ENCODE measurements at regions not wholly inside any gene's neighbourhood (a gene's known extent, or its start where the extent isn't known, plus 50 kb on each side); places are given as distances from the start of the nearest gene placed in this dataset.

DNA sequence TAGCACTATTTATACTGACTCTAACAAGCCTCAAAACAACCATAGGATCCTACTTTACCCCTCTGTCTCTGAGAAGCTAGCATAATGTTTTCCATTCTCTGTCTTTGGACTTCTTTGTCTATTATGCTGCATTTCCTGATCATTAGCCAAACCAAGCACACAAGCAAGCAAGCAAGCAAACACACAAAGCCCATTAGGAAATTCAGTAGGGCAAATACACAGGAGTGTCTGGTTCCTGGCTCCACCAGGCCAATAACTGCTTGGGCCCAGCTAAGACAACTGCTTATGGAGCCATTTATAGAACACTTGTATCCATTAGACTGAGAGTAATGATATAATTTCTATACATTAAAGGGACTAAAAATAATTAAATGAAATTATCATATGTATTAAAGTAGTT lies 952.9 kb upstream of the EPHA7 start:
- H3K9me3 Mint-ChIP-seq: peaks cover 0 to 10% of the 10 kb centered on the region in 2 donors
- no peaks in the 10 kb centered on the region for H3K36me3 Mint-ChIP-seq
- ATAC-seq (no peak), DNase-seq (ENCODE audit: low spot score in 2 of 2) (no peak)
- H3K27ac Mint-ChIP-seq: no peak overlapping the region

DNA sequence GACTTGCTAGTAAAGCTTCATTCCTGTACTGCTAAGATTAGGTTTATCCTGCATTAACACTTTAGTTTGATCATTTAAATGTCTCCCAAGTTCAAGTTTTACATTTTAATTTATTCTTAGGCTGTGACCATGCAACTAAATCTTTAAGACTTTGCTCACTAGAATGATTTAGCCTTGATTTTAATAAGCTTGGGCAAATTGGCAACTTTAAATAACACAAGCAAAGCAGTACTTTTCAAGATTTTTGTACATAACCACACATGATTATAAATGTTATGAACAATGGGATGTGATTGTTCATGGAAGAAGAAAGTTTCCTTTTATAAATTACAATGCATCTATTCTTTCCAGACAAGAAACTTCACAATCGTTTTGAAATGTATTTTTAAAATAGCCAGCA lies 948.0 kb upstream of the EPHA7 start:
- Mint-ChIP-seq H3K27ac (no peak overlapping the region), H3K9me3 (peaks cover 13 to 16% of the 10 kb centered on the region in 2 donors), H3K36me3 (no peaks in the 10 kb centered on the region)
- DNase-seq (ENCODE audit: low spot score in 2 of 2) (no peak), ATAC-seq (no peak)

DNA sequence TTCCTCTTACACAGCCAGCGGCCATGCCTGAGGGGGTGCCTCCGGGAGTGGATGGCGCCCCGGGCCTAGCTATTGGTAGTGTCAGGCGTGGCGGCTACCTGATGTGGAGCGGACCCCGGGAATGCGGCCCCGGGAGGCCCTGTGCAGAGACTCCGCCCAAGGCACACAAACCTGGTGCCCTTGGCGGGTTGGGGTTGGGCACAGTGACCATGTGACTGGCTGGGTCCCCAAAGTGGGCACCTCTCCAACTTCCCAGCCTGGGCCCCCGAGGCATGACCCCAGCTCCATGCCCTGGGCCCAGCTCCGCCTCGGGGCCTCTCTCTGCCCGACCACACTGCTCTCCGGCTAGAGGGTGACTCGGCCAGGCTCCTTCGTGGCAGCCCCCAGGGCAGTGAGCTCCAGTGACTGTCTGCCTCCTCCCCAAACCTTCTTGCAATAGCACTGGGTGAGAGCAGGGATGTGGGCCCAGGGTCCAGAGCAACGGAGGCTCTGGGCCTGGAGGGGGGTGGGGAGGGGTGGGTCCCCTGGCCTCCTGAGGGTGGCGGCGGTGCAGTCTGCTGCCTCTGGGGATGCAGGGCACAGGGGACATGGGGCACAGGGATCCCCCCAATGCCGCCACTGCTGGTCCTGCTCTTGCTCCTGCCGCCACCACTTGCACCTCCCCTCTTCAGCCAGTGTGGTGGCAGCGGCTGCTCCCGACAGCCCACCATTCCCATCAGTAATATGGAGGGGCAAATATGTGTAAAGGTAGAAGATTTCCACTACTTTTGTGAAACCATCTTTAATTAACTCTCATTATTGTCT lies 942.9 kb upstream of the EPHA7 start:
- DNase-seq (ENCODE audit: low spot score in 2 of 2): peak in 1 of 2 donors; percentile 48
- no peak for ATAC-seq
- H3K36me3 Mint-ChIP-seq: no peaks in the 10 kb centered on the region
- H3K27ac Mint-ChIP-seq: no peak overlapping the region
- H3K9me3 Mint-ChIP-seq: peaks cover 9 to 13% of the 10 kb centered on the region in 2 donors

DNA sequence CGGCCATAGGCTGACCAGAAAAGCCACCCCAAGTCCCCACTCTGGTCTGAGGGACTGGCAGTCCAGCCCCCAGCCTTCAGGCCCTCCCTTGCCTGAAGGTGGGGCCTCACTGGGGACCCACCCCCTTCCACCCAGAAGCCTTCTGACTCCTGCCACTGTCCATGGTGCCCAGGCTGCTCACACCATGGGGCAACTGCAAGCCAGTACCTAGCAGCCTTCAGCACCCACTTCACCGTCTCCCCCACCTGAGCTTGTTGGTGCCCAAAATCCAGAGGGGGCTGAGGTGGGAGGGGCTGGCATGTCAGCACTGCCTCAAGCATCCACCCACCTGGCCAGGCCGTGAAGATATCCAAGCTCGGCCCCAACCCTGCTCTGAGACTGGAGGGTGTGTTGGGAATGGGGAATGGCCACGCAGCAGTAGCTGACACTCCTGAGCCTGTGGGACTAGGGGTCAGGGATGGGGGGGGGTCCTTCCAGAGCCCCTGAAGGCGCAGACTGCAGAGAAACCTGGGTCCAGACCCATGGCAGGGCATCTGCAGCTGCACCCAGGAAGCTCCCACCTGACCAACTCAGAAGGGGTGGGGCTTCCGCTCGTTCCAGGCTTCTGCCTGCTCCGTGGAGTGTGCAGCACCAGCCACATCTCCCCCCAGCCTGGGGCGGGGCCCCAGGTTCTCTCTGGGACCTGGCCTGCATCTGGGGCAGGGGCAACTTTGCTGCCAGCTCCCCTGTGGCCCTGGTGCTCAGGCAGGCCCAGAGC lies 942.1 kb upstream of the EPHA7 start:
- ATAC-seq: no peak
- Mint-ChIP-seq H3K27ac (no peak overlapping the region), H3K9me3 (peaks cover 9 to 13% of the 10 kb centered on the region in 2 donors), H3K36me3 (no peaks in the 10 kb centered on the region)
- DNase-seq (ENCODE audit: low spot score in 2 of 2): no peak

DNA sequence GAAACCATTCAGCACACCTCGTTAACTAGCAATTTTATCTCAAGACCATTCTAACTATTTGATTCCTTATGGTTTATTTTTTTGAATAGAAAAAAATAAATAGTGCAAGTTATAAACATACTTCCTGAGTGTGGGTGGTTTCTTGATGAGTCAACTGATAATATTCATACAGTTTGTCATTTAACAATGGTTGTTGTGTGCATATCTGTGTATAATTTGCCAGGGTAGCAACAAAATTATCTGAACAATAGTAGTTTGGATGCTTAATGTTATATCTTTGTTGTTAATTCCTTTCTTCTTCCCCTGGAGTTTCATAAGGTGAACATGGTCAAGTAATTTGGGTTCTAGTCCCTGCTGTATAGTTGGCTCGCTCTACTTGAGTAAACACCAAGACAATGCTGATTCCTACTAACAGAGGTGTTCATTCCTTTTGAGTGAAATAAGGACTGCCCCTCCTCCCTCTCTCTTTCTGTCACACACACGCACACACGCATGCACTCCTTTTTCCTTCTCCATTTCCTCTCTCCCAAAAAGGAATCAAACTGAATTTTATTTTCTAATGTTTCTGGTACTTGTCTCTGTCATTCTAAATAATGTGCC lies 938.1 kb upstream of the EPHA7 start:
- H3K36me3 Mint-ChIP-seq: no peaks in the 10 kb centered on the region
- no peak for DNase-seq (ENCODE audit: low spot score in 2 of 2)
- H3K27ac Mint-ChIP-seq: no peak overlapping the region
- H3K9me3 Mint-ChIP-seq: peaks cover 3 to 11% of the 10 kb centered on the region in 2 donors
- no peak for ATAC-seq

DNA sequence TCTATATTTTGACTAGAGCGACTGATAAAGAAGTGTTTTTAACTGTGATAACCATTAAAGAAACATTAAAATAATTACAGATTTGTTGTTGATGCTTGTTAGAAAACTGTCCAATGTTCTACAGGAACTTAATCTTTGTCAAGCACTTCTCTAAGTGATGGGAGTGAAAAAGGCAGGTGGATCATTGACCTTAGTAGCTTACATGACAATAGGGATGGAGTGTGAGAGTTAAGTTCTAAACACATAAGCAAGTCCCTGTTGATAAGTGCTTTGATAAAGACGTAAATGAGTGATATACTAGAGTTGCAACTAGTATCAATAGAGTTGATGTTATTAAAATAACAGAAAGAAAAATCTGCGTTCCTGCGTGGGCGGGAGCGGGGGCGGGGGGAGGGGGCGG lies 931.5 kb upstream of the EPHA7 start:
- Mint-ChIP-seq H3K27ac (no peak overlapping the region), H3K36me3 (no peaks in the 10 kb centered on the region), H3K9me3 (peaks cover 10 to 21% of the 10 kb centered on the region in 2 donors)
- DNase-seq (ENCODE audit: low spot score in 2 of 2): no peak
- no peak for ATAC-seq

DNA sequence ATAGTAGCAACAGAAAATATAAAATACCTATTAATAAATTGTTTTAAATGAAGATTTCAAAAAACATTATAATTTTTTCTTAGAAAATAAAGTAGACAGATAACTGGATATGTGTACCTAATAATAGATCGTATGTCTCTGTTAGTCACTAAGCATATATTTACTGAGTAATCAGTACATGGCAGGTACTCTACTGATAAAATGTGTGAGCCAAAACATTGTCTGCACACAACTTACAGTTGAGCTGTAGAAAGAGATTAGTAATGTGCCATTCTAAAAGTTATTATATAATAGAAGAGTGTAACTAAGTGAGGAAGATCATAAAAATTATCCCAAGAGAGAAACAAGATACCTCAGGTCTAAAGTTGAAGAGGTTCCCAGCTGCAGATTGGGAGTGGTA lies 929.9 kb upstream of the EPHA7 start:
- Mint-ChIP-seq H3K36me3 (no peaks in the 10 kb centered on the region), H3K27ac (no peak overlapping the region), H3K9me3 (peaks cover 8 to 10% of the 10 kb centered on the region in 2 donors)
- ATAC-seq (no peak), DNase-seq (ENCODE audit: low spot score in 2 of 2) (no peak)

DNA sequence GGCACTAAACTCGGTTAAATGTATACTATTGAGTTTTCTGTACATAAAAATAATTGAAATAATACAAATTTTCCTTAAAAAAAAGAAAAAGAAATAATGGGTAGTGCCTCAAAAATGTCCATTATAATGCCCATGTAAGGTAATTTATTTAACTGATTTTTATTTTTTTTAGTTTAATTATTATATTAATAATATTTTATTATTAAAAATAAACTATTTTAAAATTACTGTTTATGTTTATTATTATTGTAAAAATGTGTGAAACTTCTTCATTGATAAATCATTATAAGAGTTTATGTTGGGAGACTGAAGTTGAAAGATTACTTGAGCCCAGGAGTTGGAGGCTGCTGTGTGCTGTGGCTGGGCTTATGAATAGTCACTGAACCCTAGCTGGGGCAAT lies 925.5 kb upstream of the EPHA7 start:
- DNase-seq (ENCODE audit: low spot score in 2 of 2): no peak
- H3K27ac Mint-ChIP-seq: no peak overlapping the region
- peaks cover 0 to 6% of the 10 kb centered on the region in 2 donors for H3K36me3 Mint-ChIP-seq
- no peak for ATAC-seq
- H3K9me3 Mint-ChIP-seq: peaks cover 12 to 15% of the 10 kb centered on the region in 2 donors

DNA sequence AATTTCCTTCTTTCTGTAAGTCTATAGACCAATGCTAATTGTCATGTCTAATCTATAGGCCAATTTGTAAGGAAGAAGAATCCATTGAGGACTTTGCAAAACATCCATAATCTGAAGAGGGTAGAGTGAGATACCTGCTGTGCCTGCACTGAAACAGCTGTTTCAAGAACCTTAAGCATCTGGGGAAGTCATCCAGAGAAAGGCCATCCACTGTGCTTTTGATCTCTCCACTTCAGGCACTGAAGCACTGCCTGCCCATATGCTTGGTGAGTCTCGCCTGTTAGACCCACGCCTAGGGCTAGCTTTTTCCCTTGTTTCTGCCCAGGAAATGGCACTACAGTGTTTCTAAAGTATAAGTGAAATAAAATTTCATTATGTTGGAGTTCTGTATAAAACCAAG lies 921.8 kb upstream of the EPHA7 start:
- no peak for DNase-seq (ENCODE audit: low spot score in 2 of 2)
- peaks cover 0 to 6% of the 10 kb centered on the region in 2 donors for H3K36me3 Mint-ChIP-seq
- no peak for ATAC-seq
- H3K9me3 Mint-ChIP-seq: peaks cover 5 to 9% of the 10 kb centered on the region in 2 donors
- no peak overlapping the region for H3K27ac Mint-ChIP-seq

DNA sequence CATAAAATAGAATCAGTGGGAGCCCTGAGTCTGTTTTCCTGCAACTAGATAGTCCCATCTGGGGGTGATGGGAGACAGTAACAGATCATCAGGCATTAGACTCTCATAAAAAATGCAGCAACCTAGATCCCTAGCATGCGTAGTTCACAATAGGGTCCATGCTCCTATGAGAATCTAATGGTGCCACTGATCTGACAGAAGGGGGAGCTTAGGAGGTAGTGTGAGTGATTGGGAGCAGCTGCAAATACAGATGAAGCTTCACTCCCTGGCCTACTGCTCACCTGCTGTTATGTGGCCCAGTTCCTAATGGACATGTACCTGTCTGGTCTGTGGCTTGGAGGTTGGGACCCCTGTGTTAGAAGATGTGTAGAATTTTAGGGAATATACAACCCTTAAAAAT lies 904.5 kb upstream of the EPHA7 start:
- Mint-ChIP-seq H3K27ac (no peak overlapping the region), H3K36me3 (peaks cover 0 to 4% of the 10 kb centered on the region in 2 donors), H3K9me3 (peaks cover 0 to 3% of the 10 kb centered on the region in 2 donors)
- ATAC-seq (no peak), DNase-seq (ENCODE audit: low spot score in 2 of 2) (no peak)

DNA sequence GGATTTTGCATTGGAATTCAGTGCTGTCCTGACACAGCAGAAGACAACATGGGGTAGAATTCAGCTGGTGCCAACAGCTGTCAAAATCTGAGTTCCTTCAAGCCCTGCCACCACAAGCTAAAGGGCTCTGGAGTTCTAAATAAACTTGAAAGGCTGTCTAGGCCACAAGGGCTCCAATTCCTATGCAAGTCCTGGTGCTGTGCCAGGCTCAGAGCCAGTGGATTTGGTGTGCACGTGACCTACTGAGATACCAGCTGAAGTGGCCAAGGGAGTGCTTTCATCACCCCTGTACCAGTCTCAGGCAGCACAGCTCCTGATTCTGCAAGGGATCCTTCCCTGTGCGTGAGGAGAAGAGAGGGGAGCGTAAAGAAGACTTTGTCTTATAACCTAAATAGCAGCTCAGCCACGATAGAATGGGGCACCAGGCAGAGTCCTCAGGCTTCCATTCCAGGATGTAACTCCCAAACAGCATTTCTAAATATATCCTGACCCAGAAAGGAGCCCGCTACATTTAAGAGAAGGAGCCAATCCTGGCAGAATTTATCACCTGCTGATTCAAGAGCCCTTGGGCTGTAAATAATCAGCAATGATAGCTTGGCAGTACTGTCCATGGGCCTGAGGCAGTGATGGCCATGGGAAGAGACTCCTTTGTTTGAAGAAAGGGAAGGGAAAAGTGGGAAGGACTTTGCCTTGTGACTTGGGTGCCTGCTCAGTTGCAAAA lies 881.2 kb upstream of the EPHA7 start:
- ATAC-seq: no peak
- Mint-ChIP-seq H3K36me3 (no peaks in the 10 kb centered on the region), H3K9me3 (peaks cover 4 to 10% of the 10 kb centered on the region in 2 donors)

DNA sequence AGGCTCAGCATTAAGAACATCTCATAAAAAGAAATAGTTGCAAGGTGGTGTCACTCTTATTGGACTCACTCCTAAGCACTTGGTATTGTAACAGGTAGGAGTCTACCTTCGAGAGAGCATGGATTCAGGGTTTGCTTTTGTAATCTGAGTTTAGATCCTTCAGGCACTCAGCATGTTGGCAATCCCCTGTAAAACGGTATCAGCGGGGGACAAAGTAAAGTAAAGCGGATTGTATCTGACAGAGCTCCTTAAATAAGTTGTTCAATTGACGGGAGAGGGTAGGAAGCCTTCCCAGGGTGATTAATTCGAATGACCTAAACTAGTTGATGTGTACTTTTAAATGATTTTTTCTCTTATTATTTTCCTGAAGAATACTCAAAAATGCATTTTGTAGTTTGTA lies 869.8 kb upstream of the EPHA7 start:
- DNase-seq (ENCODE audit: low spot score in 2 of 2) (no peak), ATAC-seq (no peak)
- H3K36me3 Mint-ChIP-seq: peaks cover 0 to 5% of the 10 kb centered on the region in 2 donors
- no peak overlapping the region for H3K27ac Mint-ChIP-seq
- H3K9me3 Mint-ChIP-seq: peaks cover 5 to 14% of the 10 kb centered on the region in 2 donors

More for the DNA sequence above, 881.2 kb upstream of the EPHA7 start:
- DNase-seq (ENCODE audit: low spot score in 2 of 2): no peak
- no peak overlapping the region for H3K27ac Mint-ChIP-seq

DNA sequence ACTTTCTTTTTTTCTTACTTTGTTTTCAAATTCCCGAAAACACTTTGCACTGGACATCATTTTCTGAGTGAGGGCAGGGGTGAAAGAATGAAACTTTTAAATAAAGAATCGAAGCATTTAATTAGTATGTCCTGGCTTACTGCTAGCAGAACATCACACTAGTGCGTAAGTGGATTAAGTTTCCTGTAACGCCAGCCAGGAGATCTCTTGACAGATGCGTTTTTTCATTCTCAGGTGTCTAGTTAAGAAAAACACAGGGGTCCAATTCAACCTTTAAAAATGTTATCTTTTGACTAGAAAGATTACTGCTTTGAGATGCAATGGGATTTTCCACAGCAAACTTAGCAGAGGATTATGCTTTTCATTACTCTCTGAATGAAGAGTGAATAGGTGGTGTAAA lies 858.8 kb upstream of the EPHA7 start:
- DNase-seq (ENCODE audit: low spot score in 2 of 2): no peak
- ATAC-seq: no peak
- Mint-ChIP-seq H3K9me3 (peaks cover 4% of the 10 kb centered on the region in 2 donors), H3K36me3 (no peaks in the 10 kb centered on the region), H3K27ac (no peak overlapping the region)

DNA sequence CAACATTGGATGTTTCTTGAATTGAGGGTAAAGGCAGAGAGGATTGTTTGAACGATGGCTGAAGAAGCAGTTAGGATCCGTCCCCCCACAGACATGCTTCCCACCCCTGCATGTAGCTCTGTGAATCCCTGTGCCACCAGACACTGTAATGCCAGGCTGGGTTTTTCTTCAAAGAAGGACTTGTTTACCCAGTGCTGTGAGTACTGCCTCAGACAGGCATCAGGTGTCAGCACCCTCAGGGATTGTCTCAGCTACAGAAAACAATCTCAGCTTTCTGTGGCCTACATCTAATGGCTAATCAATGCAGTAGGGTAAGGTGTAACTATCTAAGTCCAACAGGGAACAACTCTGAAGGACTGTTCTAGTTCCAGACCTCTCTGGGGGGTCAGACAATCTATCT lies 853.0 kb upstream of the EPHA7 start:
- Mint-ChIP-seq H3K9me3 (peaks cover 3 to 7% of the 10 kb centered on the region in 2 donors), H3K27ac (no peak overlapping the region), H3K36me3 (no peaks in the 10 kb centered on the region)
- DNase-seq (ENCODE audit: low spot score in 2 of 2) (no peak), ATAC-seq (no peak)

DNA sequence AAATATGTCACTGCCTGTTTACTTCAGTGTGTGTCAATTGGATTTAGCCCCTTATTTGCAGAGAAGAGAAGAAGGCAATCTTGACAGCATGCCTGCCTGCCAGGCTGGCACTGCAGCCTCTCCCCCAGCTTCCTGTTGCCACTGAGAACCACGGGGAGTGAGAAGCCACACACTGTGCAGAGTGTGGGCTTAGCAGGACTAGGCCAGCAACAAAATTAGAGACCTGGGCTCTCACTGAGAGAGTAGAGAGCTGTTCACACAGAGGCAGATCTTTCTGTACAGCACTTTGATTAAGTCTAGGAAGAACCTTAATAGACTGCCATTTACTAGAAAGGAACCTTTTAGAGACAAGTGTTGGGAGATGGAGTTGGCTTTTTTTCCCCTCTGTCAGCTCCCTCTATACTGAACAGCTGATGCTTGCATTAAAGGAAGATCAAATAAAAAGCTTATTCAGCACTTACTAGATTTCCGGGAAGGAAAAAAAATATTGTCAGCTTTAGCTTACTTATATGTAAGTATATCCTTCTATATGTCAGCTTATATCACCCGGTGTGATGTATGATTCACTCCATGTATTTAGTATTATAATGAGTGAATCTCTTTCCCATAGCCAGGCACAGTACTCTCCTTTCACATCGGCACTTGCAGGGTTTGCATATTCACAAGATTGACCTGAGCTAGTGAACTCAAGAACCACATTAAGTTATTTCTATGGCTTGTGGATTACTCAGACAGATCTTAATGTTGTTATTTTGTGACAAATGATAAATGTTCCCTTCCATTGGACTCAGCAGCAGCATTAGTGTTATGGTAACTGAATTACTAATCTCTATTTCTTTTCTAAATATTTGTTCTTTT lies 851.0 kb upstream of the EPHA7 start:
- Mint-ChIP-seq H3K27ac (no peak overlapping the region), H3K36me3 (no peaks in the 10 kb centered on the region), H3K9me3 (peaks cover 16 to 17% of the 10 kb centered on the region in 2 donors)
- DNase-seq (ENCODE audit: low spot score in 2 of 2) (no peak), ATAC-seq (no peak)

DNA sequence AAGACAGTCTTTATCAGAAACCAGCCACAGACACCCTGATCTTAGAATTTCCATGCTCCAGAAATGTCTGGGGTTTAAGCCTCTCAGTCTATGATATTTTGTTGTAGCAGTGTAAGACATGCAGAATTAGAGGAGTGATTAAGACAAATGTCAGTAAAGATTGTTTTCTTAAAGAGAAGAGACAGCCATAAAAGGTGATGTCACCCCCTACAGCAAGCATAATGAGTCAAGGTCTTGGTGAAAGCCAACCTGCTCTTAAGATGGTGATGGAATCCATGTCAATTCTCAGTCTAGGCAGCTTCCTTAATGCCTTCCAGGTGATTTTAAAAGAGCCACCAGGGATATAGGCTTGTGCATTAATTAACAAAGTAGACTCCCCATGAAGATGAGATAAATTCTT lies 849.9 kb upstream of the EPHA7 start:
- no peak for DNase-seq (ENCODE audit: low spot score in 2 of 2)
- H3K27ac Mint-ChIP-seq: no peak overlapping the region
- no peak for ATAC-seq
- H3K36me3 Mint-ChIP-seq: peaks cover 6 to 7% of the 10 kb centered on the region in 2 donors
- H3K9me3 Mint-ChIP-seq: peaks cover 22 to 24% of the 10 kb centered on the region in 2 donors
